Liver (tissue), 3 donors: ENCODE measurements at regions not wholly inside any gene's neighbourhood (a gene's known extent, or its start where the extent isn't known, plus 50 kb on each side); places are given as distances from the start of the nearest gene placed in this dataset.

Source experiments
- CTCF ChIP-seq: fragments of 150-350 bp; IDR thresholded peaks from 2 replicates; pipeline ENCODE4 v1.5.1; 2017; ENCODE audit warnings: improper control_type of control experiment, low read depth, low read length; ENCODE audit not compliant: missing input control
- GABPA ChIP-seq, 2 donors: IDR thresholded peaks in 1 of 2; conservative IDR thresholded peaks in 1 of 2; 2 replicates each; pipeline ENCODE4 v1.6.1; 2016; ENCODE audit warnings: antibody characterized with exemption in 2 of 2, mild to moderate bottlenecking in 1 of 2, moderate library complexity in 1 of 2
- MAX ChIP-seq: IDR thresholded peaks from 2 replicates; pipeline ENCODE4 v1.6.1; 2016; ENCODE audit warnings: antibody characterized with exemption
- REST ChIP-seq: IDR thresholded peaks from 2 replicates; pipeline ENCODE4 v1.6.1; 2016; ENCODE audit warnings: antibody characterized with exemption, mild to moderate bottlenecking
- YY1 ChIP-seq: IDR thresholded peaks from 2 replicates; pipeline ENCODE4 v1.6.1; 2016; ENCODE audit warnings: antibody characterized with exemption, mild to moderate bottlenecking
- ZBTB33 ChIP-seq: IDR thresholded peaks from 2 replicates; pipeline ENCODE4 v1.6.1; 2016; ENCODE audit warnings: antibody characterized with exemption
- donor health status: healthy.
- donor health status: healthy.

- TF ChIP-seq CTCF (no peak), ZBTB33 (no peak), MAX (no peak), GABPA (IDR thresholded peaks at IDR 0.05 in 1 of 2, conservative IDR thresholded peaks at IDR 0.05 in 1 of 2) (no peak), YY1 (no peak), REST (no peak)
Observed at GRCh38 chr7:381211-382042, 91.5 kb downstream of the FOXL3 start.
